Ovary (tissue), 3 donors: ENCODE measurements at regions not wholly inside any gene's neighbourhood (a gene's known extent, or its start where the extent isn't known, plus 50 kb on each side); places are given as distances from the start of the nearest gene placed in this dataset.

ENCODE experiments used
- CTCF ChIP-seq, 3 donors: fragments of 450-650 bp in 2 of 3; fragments of 200-600 bp in 1 of 3; IDR thresholded peaks; one replicate each; pipeline versions ENCODE4 v1.5.1 to v1.8.0; 2016 to 2022; ENCODE audit warnings: antibody characterized with exemption in 3 of 3, mild to moderate bottlenecking in 1 of 3
- EP300 ChIP-seq: sonication (generic); formaldehyde crosslinking; IDR thresholded peaks from one replicate; pipeline ENCODE4 v1.6.1; 2017; ENCODE audit warnings: antibody characterized with exemption
- POLR2A ChIP-seq: fragments of 450-650 bp; IDR thresholded peaks from one replicate; pipeline ENCODE4 v1.6.1; 2017; ENCODE audit warnings: antibody characterized with exemption, mild to moderate bottlenecking, moderate library complexity
- donor health status: DM: no; HTN: no; CAD: no.

- no peak for TF ChIP-seq CTCF (IDR thresholded peaks at IDR 0.05)
- no peak for TF ChIP-seq POLR2A
- no peak for TF ChIP-seq EP300
These were observed 318.3 kb downstream of the PHKB start for GRCh38 chr16:47779201-47780016.
